H1 (cell line): ENCODE measurements at regions not wholly inside any gene's neighbourhood (a gene's known extent, or its start where the extent isn't known, plus 50 kb on each side); places are given as distances from the start of the nearest gene placed in this dataset.

Experiments
- JUN ChIP-seq: IDR thresholded peaks from 2 replicates; pipeline ENCODE4 v1.6.1; 2011; ENCODE audit warnings: low read depth, mild to moderate bottlenecking, improper control_type of control experiment, low read length
- RFX5 ChIP-seq: IDR thresholded peaks from 2 replicates; pipeline ENCODE4 v1.6.1; 2011; ENCODE audit warnings: low read depth, low read length, improper control_type of control experiment, borderline replicate concordance

DNA sequence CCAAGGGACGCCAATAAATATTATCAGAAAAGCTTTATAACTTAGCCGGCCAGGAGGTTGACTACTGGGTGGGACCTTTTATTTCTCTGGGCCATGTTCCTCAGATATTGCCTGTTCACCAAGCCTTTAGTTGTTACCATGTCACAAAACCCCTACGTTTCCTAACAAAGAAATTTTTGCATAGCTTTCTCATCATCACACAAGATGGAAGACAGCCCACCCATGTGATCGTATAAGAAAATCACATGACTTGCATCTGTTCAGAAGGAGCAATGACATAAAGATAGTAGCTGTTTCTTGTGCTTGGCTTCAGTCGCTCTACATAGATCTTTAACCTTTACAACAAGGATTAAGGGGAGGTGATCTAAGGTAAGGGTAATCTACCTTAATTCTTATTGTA lies 88.9 kb upstream of the NGF start (continued):
- no peak for TF ChIP-seq RFX5
- no peak for TF ChIP-seq JUN
- TF ChIP-seq, all 59 proteins: peak for 0
